GM19452 (cell line): ENCODE measurements at regions not wholly inside any gene's neighbourhood (a gene's known extent, or its start where the extent isn't known, plus 50 kb on each side); places are given as distances from the start of the nearest gene placed in this dataset.
"Not testable (repeated sequence)": the region's sequence is repeated elsewhere in the genome, so short reads cannot be mapped to it uniquely, and the experiment has no call there.

Experiments used
- ATAC-seq: cut with Tn5 transposase; IDR thresholded peaks from one replicate; pipeline ENCODE4 v1.9.1; 2021; ENCODE audit not compliant: unreplicated experiment

DNA sequence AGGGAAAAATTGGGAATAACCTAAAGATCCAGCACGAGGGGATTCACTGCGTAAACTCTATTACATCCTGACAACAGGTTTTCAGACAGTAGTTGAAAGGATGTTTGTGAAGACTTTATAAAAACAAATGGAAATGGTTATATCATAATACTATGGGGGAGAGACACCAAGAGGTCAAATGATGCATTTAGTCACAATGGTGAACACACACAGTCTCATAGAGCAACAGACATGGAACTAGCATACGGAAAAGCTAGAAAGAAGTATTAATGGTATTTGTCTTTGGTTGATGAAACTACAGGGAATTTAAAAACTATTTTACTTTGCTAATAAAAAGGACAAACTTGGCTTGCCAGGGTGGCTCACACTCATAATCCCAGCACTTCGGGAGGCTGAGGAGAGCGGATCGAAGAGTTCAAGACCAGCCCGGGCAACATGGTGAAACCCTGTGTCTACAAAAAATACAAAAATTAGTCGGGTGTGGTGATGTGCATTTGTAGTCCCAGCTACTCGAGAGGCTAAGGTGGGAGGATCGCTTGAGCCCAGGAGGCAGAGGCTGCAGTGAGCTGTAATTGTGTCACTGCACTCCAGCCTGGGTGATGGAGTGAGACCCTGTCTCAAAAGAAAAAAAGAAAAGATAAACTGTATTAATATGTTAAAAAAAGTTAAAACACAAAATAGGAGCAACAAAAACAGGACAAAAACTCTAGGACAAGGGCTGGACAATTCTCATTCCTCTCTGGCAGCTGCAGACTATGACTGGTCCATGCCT lies 94.8 kb downstream of the MYCN start:
- no peak for ATAC-seq

- ATAC-seq = no peak
Observed at GRCh38 chr2:16034151-16034974, 94.0 kb downstream of the MYCN start.

- ATAC-seq = no peak
Observed at GRCh38 chr2:16033032-16033293, 92.6 kb downstream of the MYCN start.

DNA sequence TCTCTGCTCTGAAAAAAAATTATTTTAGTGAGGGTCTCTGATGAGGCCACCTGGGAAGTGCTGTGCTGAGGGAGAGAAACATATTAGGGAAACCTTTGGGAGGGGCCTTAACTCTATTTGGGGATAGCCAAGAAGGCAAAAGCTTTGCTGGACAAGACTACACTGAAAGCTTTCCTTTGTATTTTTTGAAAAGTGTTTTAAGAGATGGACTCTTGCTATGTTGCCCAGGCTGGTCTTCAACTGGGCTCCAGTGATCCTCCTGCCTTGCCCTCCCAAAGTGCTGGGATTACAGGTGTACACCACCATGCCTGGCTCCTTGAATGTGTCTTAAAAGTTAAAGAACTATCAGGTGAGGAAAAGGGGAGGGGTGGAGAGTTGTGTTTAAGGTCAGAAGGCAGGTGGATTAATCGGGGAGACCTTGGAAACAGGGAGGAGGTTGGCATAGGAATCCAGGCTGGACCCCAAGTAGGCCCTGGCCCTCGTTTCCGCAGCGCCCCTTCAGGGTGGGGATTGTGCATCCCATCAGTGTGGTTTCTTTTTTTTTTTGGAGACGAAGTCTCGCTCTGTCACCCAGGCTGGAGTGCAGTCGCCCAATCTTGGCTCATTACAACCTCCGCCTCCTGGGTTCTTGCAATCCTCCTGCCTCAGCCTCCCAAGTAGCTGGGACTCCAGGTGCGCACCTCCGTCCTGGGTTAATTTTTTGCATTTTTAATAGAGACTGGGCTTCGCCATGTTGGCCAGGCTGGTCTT lies 92.1 kb downstream of the MYCN start:
- ATAC-seq = no peak

DNA sequence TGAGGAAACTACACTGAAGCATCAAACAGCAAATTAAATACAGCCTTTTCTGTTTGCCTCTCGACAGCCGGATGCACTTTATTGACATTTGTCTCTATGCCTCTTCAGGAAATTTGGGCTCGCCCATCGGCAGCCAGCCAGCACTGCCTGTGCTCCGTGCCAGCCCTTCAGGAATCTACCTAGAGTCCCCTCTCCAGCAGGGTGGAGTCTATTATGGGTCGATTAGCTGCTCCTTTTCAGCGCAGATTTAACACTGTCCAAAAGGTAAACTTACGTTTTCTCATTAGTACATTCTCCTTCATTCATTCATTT lies 91.5 kb downstream of the MYCN start:
- no peak for ATAC-seq

DNA sequence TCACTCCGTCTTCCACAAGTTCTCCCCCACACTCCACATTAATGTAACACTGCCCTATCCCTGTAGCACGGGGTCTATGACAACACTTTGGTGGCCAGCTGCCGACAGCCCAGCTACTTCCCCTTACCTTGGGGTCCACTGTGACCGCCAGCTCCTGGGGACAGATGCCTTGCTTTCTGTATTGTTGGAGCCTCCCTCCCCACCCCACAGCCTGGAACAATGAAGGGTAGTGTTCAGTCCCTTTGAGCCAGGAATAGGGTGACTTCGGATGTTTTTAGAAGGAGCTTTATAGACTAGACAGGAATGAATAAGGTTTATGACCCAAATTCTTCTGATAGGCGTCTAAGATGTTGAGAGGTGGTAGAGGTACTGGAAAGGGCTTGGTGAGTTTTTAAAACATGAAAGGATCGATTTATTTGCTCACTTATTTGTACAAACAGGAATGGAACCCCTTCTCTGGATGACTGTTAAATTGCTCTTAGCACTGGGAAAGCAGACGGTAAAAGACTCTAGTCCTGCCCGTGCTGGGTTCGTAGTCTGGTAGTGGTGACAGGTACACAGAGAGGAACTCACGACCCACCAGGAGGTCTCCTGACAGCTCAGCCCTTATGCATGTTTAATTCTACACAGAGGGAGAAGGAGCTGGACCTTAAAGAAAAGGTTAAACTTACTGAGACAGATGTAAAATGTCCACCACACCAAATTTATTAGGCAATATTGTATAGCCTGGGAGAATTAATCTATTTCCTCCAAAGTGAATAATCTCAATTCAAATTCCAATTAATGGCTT lies 90.9 kb downstream of the MYCN start:
- no peak for ATAC-seq

DNA sequence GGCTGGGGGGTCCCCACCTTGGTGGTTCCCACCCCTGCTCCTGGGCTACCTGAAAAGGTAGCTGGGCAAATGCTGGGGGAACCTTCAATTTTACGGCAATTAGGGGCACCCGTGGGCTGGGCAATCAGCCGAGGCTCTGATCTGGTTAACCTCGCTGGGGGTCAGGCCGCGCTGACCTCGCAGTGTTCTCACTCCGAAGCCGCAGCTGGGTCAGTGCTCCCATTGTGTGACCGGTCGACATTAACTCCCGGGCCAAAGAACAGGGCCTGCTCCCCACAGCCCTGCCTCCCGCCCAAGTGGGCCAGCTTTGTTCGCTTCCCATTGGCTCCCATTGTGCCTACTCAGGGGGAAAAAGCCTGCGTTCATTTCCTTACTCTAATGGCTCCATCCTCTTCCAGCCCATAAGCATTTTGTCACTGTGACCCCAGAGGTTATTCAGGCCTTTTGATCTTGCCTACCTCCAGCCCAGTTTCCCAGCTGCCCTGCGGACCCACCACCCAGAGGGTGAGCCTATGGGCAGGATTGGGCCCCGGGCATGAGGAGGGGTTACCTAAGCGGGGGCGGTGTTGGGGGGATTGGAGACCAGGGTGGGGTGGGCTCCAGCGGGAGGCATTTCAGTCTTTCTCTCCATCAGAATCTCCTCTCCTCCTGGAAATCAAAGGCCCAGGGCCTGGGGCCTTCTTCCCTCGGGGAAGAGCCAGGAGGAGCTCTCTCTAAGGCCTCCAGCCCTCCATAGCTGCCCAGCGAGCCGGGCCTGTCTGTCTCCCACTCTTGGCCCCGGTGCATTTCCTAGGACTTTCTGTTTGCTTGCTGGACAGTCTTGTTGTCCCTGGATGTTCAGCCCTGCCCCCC lies 90.1 kb downstream of the MYCN start:
- no peak for ATAC-seq

- ATAC-seq = no peak
Observed at GRCh38 chr2:16028644-16029043, 88.3 kb downstream of the MYCN start.

GRCh38 chr2:16026816-16027501 lies 86.6 kb downstream of the MYCN start:
- ATAC-seq = no peak

DNA sequence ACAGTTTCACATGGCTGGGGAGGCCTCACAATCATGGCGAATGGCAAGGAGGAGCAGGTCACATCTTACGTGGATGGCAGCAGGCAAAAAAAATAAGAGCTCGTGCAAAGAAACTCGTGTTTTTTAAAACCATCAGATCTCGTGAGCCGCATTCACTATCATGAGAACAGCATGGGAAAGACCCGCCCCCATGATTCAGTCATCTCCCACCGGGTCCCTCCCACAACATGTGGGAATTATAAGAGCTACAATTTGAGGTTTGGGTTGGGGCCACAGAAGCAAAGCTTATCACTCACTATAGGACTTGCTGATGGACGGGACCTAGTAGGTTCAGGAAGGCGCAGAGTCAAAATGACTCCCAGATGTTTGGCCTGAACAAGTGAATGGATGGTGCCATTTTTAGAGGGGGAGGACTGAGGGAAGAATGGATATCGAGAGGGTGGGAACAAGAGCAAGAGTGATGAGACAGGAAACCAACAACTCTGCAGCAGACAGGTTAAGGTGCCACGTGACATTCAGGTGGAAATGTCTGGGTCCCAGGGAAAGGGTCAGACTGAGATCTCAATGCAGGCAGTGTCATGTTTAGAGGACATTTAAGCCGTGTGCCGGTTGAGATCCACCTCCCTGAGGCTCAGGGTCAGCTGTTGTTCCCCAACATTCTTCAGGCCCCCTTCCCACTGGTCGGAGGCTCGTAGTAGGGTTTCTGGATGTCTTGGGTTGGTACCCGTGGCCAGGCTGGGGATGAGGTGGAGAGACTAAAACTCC lies 85.7 kb downstream of the MYCN start:
- no peak for ATAC-seq

DNA sequence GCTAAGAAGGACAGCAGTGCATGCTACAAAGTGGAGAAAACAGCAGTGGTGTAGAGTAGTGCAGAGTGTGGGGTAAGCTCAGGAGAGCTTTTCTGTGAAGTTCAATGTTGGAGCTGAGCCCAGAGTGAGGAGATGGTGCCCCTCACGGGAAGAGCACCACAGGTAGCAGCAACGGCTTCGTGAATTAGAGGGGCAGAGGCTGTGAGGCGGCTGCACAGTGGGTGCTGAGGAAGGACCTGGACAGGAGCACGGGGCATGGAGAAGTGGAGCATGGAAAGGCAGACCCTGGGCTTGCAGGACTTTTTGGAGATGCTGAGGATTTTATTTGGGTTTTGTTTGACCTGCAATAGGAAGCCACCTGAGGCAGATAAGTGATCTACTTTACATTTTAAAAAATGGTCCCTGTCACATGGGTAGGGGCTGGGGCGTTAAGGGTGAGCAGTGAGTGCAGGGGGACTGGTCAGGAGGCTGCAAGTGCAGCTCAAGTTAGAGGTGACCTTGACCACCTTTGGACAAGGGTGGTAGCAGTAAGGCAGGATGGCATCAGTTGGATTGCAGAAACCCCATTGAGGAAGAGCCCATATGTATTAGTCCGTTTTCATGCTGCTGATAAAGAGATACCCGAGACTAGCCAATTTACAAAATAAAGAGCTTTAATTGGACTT lies 85.0 kb downstream of the MYCN start:
- ATAC-seq = no peak

DNA sequence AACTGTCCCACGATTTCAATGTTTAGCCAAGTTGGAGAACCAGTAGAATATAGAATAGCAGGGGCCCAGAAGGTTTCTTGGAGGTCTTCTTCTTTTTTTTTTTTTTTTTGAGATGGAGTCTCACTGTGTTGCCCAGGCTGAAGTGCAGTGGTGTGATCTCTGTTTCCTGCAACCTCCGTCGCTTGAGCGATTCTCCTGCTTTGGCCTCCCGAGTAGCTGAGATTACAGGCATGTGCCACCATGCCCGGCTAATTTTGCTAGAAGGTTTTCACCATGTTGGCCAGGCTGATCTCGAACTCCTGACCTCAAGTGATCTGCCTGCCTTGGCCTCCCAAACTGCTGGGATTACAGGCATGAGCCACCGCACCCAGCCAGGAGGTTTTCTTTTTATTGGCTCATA lies 84.3 kb downstream of the MYCN start:
- not testable (repeated sequence) for ATAC-seq

DNA sequence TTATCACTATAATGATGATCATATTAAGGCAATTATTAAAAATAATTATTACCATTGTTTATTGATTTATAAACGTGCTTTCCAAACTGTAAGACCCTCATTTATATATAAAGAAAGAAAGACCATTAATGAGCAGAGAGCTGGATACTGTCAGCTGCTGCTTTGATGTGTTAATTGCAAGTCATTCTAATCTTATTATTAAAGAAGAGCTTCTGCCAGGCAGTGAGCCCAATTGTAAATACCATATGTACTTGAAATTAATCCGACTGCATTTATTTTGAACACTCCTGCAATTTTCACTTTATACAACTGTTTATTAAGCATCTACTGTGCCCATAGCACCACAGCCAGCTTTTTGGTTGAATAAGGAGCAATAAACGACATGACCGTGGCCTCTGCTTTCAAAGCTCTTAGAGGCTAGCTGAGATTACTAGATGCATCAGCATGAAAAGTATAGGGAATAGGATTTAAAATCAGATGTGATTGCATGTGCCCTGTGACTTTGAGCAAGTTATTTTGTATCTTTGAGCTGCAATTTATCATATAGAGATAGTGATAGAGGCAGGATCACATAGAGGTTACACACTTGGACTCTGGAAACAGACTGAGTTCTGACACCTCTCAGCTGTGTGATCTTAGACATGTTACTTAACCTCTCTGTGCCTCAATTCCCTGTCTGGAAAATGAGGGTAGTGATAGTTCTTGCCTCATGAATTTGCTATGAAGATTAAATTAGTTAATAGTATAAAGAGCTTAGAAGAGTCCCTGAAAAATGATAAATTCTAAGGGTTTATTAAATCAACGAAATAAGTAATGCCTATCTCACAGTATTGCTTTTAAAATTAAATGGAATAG lies 83.4 kb downstream of the MYCN start:
- ATAC-seq = no peak

DNA sequence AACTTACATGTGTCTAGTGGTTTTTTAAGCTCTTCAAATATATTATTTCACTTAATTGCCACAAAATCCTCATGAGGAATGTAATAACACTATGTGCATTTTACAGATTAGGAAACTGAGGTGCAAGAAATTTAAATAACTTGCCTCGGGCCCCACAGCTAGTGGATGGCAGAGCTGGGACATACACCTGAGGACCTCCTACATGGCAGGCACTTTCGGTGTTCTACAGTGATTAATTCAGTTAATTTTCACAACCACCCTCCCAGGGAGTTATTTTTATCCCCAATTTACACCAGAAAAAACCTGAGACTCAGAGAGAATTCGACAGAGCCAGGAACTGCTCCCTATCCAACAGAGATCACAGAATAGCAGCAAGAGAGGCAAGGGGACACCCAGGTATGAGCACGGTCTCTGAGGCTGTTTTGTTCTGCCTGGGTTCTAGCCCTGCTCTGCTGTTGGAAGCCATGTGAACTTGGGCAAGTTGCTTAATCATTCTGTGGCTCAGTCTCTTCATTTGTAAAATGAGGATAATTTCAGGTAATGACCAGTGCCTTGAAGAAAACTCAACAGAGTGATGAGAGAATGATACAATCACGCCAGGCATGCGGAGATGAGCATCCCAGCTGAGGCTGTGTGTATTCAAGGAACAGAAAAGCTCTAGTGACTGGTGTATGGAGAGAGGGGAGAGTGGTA lies 82.3 kb downstream of the MYCN start:
- ATAC-seq = no peak

DNA sequence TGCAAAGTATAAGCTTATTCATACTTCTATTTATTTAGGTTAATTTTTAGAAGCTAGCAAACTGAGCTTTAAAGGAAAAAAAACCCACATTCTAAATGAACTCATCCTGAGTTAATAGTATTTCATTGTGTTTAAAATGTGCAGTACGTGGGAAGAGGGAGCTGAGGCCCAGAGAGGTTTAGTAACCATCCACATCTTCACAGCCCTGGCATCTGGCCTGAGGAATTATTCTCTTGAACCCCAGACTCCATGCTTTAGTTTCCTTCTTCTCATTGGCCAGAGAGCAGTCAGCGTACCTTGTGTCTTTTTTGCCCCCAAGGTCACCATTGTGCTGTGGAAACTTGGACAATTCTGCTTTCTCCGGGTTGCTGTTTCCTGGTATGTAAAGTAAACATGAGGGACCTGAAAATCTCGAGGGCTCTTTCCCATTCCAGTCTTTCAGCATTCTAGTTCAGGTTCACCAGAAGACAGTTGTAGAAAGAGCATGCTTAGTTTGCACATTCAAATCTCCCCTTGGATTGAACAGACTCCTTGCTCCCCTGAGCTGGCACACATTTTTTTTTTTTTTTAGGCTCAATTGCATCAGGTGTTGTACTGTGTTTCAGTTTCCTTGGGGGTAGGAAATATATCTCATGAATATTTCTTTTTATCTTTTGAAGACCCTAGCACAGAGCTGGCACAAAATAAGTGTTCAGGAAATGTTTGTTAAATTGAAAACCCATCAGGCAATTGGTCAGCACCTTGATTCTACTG lies 81.4 kb downstream of the MYCN start:
- ATAC-seq = no peak

DNA sequence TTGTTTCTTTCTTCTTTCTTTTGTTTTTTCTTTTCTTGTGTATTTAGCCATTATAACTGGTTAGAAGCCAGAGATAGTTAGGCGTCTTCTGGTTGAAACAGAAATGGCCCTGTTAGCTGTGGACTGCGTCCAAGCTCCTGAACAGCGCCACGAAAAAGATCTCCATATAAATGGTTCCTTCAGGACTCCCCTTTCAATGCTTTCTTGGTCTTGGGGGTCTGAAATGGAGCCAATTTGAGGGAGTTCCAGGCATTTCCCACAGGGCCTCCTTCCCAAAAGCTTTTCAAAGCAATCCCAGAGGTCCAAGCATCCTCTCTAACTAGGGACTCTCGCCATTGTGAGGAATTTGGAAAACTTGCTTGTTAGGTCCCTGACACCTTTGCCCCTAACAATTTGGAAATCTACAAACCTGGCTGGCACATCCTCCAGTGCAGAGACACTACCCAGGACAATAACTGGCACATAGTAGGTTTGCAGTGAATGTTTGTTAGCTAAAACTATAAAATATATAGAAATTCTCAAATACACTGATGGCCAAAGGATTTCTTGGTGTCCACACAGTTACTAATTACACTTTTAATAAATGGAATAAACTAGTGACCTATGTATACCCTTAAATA lies 80.1 kb downstream of the MYCN start:
- ATAC-seq = no peak
